Thyroid gland (tissue), 4 donors: ENCODE measurements at regions not wholly inside any gene's neighbourhood (a gene's known extent, or its start where the extent isn't known, plus 50 kb on each side); places are given as distances from the start of the nearest gene placed in this dataset.

ENCODE experiments used
- POLR2A ChIP-seq, 2 donors: fragments of 450-650 bp; IDR thresholded peaks; one replicate each; pipeline ENCODE4 v1.6.1; 2017; ENCODE audit warnings: antibody characterized with exemption in 2 of 2, mild to moderate bottlenecking in 2 of 2, moderate library complexity in 1 of 2
- TF ChIP-seq, protein P1 (sequence below), 6 experiments: fragments of 200-600 bp in 3 of 6; fragments of 450-650 bp in 3 of 6; sonication (generic) in 3 of 6; IDR thresholded peaks; one replicate each; pipeline ENCODE4 v1.5.1; 2016 to 2019; ENCODE audit warnings: antibody characterized with exemption in 6 of 6, mild to moderate bottlenecking in 2 of 6, inconsistent platforms in 1 of 6, moderate library complexity in 1 of 6

DNA sequence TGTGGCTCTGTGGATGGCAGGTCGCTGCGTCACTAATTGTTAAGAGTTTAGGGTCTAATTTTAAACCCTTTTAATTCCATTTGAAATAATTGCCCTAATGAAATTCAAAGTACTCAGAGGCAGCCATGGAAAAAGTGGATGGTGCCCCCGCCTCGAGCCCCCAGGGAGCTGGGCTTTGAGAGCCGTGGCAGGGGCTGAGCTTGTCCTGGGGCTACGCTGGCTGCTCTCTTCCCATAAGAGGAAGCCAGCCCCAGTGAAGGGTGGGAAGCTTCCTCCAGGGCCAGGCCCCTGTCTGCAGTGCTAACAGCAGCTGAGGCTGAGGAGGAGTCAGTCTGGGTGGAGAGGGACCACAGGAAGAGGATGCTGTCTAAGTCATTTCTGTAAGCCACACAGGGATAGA lies 315.0 kb upstream of the POU3F1 start:
- TF ChIP-seq, protein P1, sequence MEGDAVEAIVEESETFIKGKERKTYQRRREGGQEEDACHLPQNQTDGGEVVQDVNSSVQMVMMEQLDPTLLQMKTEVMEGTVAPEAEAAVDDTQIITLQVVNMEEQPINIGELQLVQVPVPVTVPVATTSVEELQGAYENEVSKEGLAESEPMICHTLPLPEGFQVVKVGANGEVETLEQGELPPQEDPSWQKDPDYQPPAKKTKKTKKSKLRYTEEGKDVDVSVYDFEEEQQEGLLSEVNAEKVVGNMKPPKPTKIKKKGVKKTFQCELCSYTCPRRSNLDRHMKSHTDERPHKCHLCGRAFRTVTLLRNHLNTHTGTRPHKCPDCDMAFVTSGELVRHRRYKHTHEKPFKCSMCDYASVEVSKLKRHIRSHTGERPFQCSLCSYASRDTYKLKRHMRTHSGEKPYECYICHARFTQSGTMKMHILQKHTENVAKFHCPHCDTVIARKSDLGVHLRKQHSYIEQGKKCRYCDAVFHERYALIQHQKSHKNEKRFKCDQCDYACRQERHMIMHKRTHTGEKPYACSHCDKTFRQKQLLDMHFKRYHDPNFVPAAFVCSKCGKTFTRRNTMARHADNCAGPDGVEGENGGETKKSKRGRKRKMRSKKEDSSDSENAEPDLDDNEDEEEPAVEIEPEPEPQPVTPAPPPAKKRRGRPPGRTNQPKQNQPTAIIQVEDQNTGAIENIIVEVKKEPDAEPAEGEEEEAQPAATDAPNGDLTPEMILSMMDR (IDR thresholded peaks at IDR 0.05) = no peak
- no peak for TF ChIP-seq POLR2A (IDR thresholded peaks at IDR 0.05)
